ENCODE measurements at regions not wholly inside any gene's neighbourhood (a gene's known extent, or its start where the extent isn't known, plus 50 kb on each side); places are given as distances from the start of the nearest gene placed in this dataset.

GRCh38 chr2:65686928-65687521 lies 254.6 kb upstream of the SPRED2 start:
- H3K4me3 ChIP-seq (ENCODE audit: low read depth, low read length, poor library complexity, severe bottlenecking) = no peak overlapping the region
- TF ChIP-seq CTCF (conservative IDR thresholded peaks at IDR 0.05; ENCODE audit: low read depth, low read length) = peak; percentile 35; the same call in 1 of the 2 replicates
- TF ChIP-seq EZH2 (IDR thresholded peaks at IDR 0.05; ENCODE audit: borderline replicate concordance, low read depth, low read length, poor library complexity, severe bottlenecking) = no peak
- peaks cover 16% of the 10 kb centered on the region for H3K4me1 ChIP-seq (ENCODE audit: insufficient read depth, low read length, poor library complexity, severe bottlenecking)
- H3K27me3 ChIP-seq (replicated peaks; ENCODE audit: insufficient read depth, low read depth, low read length, poor library complexity) = no peaks in the 10 kb centered on the region
- H3K9me3 ChIP-seq (ENCODE audit: low read depth, low read length, poor library complexity, severe bottlenecking) = no peaks in the 10 kb centered on the region
- no peak for DNase-seq (ENCODE audit: low spot score)
- no TSS peak for BruUV-seq (replicated peaks)
- intact Hi-C loops (cut with micrococcal nuclease; ENCODE audit: unreplicated experiment) = no loop called here
- H3K27ac ChIP-seq (ENCODE audit: low read depth, low read length, poor library complexity, severe bottlenecking) = no peak overlapping the region
- POLR2A ChIA-PET (ENCODE audit: low non-redundant PET) = no interaction called here
- H3K36me3 ChIP-seq (ENCODE audit: insufficient read depth, low read length, poor library complexity, severe bottlenecking) = no peaks in the 10 kb centered on the region
- CTCF ChIA-PET = interaction anchor here (0.6 kb wide), 1 partner anchor 114 kb away, joined by 3 read pairs; no protein-coding TSS in a partner anchor

GRCh38 chr2:65681503-65681902 lies 249.1 kb upstream of the SPRED2 start:
- DNase-seq (ENCODE audit: low spot score) = no peak
- intact Hi-C loops (cut with micrococcal nuclease; ENCODE audit: unreplicated experiment) = no loop called here
- CTCF ChIA-PET = no interaction called here
- no peak overlapping the region for H3K27ac ChIP-seq (ENCODE audit: low read depth, low read length, poor library complexity, severe bottlenecking)
- no peak for TF ChIP-seq CTCF (conservative IDR thresholded peaks at IDR 0.05; ENCODE audit: low read depth, low read length)
- TF ChIP-seq EZH2 (IDR thresholded peaks at IDR 0.05; ENCODE audit: borderline replicate concordance, low read depth, low read length, poor library complexity, severe bottlenecking) = no peak
- H3K36me3 ChIP-seq (ENCODE audit: insufficient read depth, low read length, poor library complexity, severe bottlenecking) = no peaks in the 10 kb centered on the region
- H3K9me3 ChIP-seq (ENCODE audit: low read depth, low read length, poor library complexity, severe bottlenecking) = no peaks in the 10 kb centered on the region
- BruUV-seq (replicated peaks) = no TSS peak
- H3K4me3 ChIP-seq (ENCODE audit: low read depth, low read length, poor library complexity, severe bottlenecking) = no peak overlapping the region
- POLR2A ChIA-PET (ENCODE audit: low non-redundant PET) = no interaction called here
- H3K27me3 ChIP-seq (replicated peaks; ENCODE audit: insufficient read depth, low read depth, low read length, poor library complexity) = no peaks in the 10 kb centered on the region
- peaks cover 14% of the 10 kb centered on the region for H3K4me1 ChIP-seq (ENCODE audit: insufficient read depth, low read length, poor library complexity, severe bottlenecking)

GRCh38 chr2:65678779-65679391 lies 246.5 kb upstream of the SPRED2 start:
- no peaks in the 10 kb centered on the region for H3K9me3 ChIP-seq (ENCODE audit: low read depth, low read length, poor library complexity, severe bottlenecking)
- no peak for DNase-seq (ENCODE audit: low spot score)
- CTCF ChIA-PET = no interaction called here
- no TSS peak for BruUV-seq (replicated peaks)
- H3K4me1 ChIP-seq (ENCODE audit: insufficient read depth, low read length, poor library complexity, severe bottlenecking) = peaks cover 14% of the 10 kb centered on the region
- intact Hi-C loops (cut with micrococcal nuclease; ENCODE audit: unreplicated experiment) = no loop called here
- H3K27me3 ChIP-seq (replicated peaks; ENCODE audit: insufficient read depth, low read depth, low read length, poor library complexity) = no peaks in the 10 kb centered on the region
- no peaks in the 10 kb centered on the region for H3K36me3 ChIP-seq (ENCODE audit: insufficient read depth, low read length, poor library complexity, severe bottlenecking)
- peak overlapping the region; percentile 38 for H3K27ac ChIP-seq (ENCODE audit: low read depth, low read length, poor library complexity, severe bottlenecking)
- POLR2A ChIA-PET (ENCODE audit: low non-redundant PET) = no interaction called here
- TF ChIP-seq CTCF (conservative IDR thresholded peaks at IDR 0.05; ENCODE audit: low read depth, low read length) (no peak), EZH2 (IDR thresholded peaks at IDR 0.05; ENCODE audit: borderline replicate concordance, low read depth, low read length, poor library complexity, severe bottlenecking) (no peak)
- H3K4me3 ChIP-seq (ENCODE audit: low read depth, low read length, poor library complexity, severe bottlenecking) = no peak overlapping the region
